H9 (cell line): ENCODE measurements at regions not wholly inside any gene's neighbourhood (a gene's known extent, or its start where the extent isn't known, plus 50 kb on each side); places are given as distances from the start of the nearest gene placed in this dataset.
"Not testable (repeated sequence)": the region's sequence is repeated elsewhere in the genome, so short reads cannot be mapped to it uniquely, and the experiment has no call there.

Source experiments
- DNase-seq: peaks from one replicate; pipeline ENCODE4 v3.0.0-alpha.2; 2017
- H2AFZ ChIP-seq: one replicate; pipeline ENCODE4 v1.6.1; 2013; ENCODE audit warnings: mild to moderate bottlenecking, low read length, control low read depth, moderate library complexity
- H2AK5ac ChIP-seq: 2 replicates; pipeline ENCODE4 v1.6.1; 2013; ENCODE audit warnings: low read length, control low read depth, mixed read lengths; ENCODE audit not compliant: insufficient read length
- H2BK120ac ChIP-seq: one replicate; pipeline ENCODE4 v1.6.1; 2013; ENCODE audit warnings: low read depth, mild to moderate bottlenecking, low read length, control low read depth, inconsistent platforms; ENCODE audit not compliant: poor library complexity, severe bottlenecking
- H2BK12ac ChIP-seq: 2 replicates; pipeline ENCODE4 v1.6.1; 2013; ENCODE audit warnings: low read length, control low read depth, mixed read lengths, low read depth; ENCODE audit not compliant: insufficient read length
- H2BK15ac ChIP-seq: 2 replicates; pipeline ENCODE4 v1.6.1; 2013; ENCODE audit warnings: low read depth, low read length, control low read depth
- H2BK20ac ChIP-seq: one replicate; pipeline ENCODE4 v1.6.1; 2013; ENCODE audit warnings: low read depth, mild to moderate bottlenecking, low read length, control low read depth, inconsistent platforms; ENCODE audit not compliant: poor library complexity, severe bottlenecking
- H2BK5ac ChIP-seq: 2 replicates; pipeline ENCODE4 v1.6.1; 2013; ENCODE audit warnings: low read length, control low read depth, mixed read lengths; ENCODE audit not compliant: insufficient read length
- H3K14ac ChIP-seq: 2 replicates; pipeline ENCODE4 v1.6.1; 2013; ENCODE audit warnings: low read length, control low read depth; ENCODE audit not compliant: insufficient read depth
- H3K18ac ChIP-seq: 2 replicates; pipeline ENCODE4 v1.6.1; 2013; ENCODE audit warnings: low read depth, mild to moderate bottlenecking, mixed read lengths, low read length, control low read depth; ENCODE audit not compliant: insufficient read length
- H3K23ac ChIP-seq: 2 replicates; pipeline ENCODE4 v1.6.1; 2013; ENCODE audit warnings: low read length, control low read depth, mixed read lengths, low read depth; ENCODE audit not compliant: insufficient read length
- H3K23me2 ChIP-seq: 2 replicates; pipeline ENCODE4 v1.6.1; 2013; ENCODE audit warnings: low read depth, mild to moderate bottlenecking, mixed read lengths, low read length, control low read depth; ENCODE audit not compliant: insufficient read length, poor library complexity, severe bottlenecking
- H3K27ac ChIP-seq: 2 replicates; pipeline ENCODE4 v1.5.1; 2013; ENCODE audit warnings: low read length, control low read depth, mixed read lengths, low read depth; ENCODE audit not compliant: insufficient read length
- H3K27me3 ChIP-seq: 2 replicates; pipeline ENCODE4 v1.6.1; 2013; ENCODE audit warnings: low read length, control low read depth, inconsistent platforms; ENCODE audit not compliant: insufficient read depth
- H3K4ac ChIP-seq: 2 replicates; pipeline ENCODE4 v1.6.1; 2013; ENCODE audit warnings: low read depth, mild to moderate bottlenecking, control low read depth, inconsistent platforms, low read length, moderate library complexity
- H3K4me1 ChIP-seq: 2 replicates; pipeline ENCODE4 v1.6.1; 2013; ENCODE audit warnings: low read length, control low read depth, inconsistent platforms; ENCODE audit not compliant: insufficient read depth
- H3K4me2 ChIP-seq: 2 replicates; pipeline ENCODE4 v1.6.1; 2013; ENCODE audit warnings: low read length, control low read depth, mixed read lengths; ENCODE audit not compliant: insufficient read length, insufficient read depth
- H3K56ac ChIP-seq: 2 replicates; pipeline ENCODE4 v1.6.1; 2013; ENCODE audit warnings: low read depth, mild to moderate bottlenecking, mixed read lengths, low read length, control low read depth; ENCODE audit not compliant: insufficient read length
- H3K79me1 ChIP-seq: 2 replicates; pipeline ENCODE4 v1.6.1; 2013; ENCODE audit warnings: low read depth, mild to moderate bottlenecking, moderate library complexity, low read length, control low read depth, inconsistent platforms; ENCODE audit not compliant: insufficient read depth, poor library complexity, severe bottlenecking
- H3K79me2 ChIP-seq: 2 replicates; pipeline ENCODE4 v1.6.1; 2013; ENCODE audit warnings: low read length, control low read depth, inconsistent platforms; ENCODE audit not compliant: insufficient read depth
- H3K9ac ChIP-seq: 2 replicates; pipeline ENCODE4 v1.6.1; 2013; ENCODE audit warnings: low read length, control low read depth, mixed read lengths; ENCODE audit not compliant: insufficient read length; ENCODE audit errors: extremely low read depth
- H3K9me3 ChIP-seq: one replicate; pipeline ENCODE4 v1.6.1; 2013; ENCODE audit warnings: low read depth, low read length, inconsistent platforms; ENCODE audit not compliant: control insufficient read depth
- H3T11ph ChIP-seq: one replicate; pipeline ENCODE4 v1.6.1; 2013; ENCODE audit warnings: mild to moderate bottlenecking, low read length, control low read depth, inconsistent platforms
- H4K20me1 ChIP-seq: one replicate; pipeline ENCODE4 v1.6.1; 2013; ENCODE audit not compliant: control insufficient read depth, insufficient read length, insufficient read depth
- H4K5ac ChIP-seq: 2 replicates; pipeline ENCODE4 v1.6.1; 2013; ENCODE audit warnings: low read depth, mild to moderate bottlenecking, mixed read lengths, low read length, control low read depth; ENCODE audit not compliant: insufficient read length
- H4K8ac ChIP-seq: replicated peaks from 2 replicates; pipeline ENCODE4 v1.6.1; 2013; ENCODE audit warnings: low read length, control low read depth, mixed read lengths, low read depth; ENCODE audit not compliant: insufficient read length
- H4K91ac ChIP-seq: 2 replicates; pipeline ENCODE4 v1.6.1; 2013; ENCODE audit warnings: low read depth, mild to moderate bottlenecking, moderate library complexity, mixed read lengths, low read length, control low read depth; ENCODE audit not compliant: insufficient read length
- H3K27ac Mint-ChIP-seq, 3 experiments: 2 replicates in 2 of 3; 3 replicates in 1 of 3; pipeline ENCODE4 v1.8.0; 2020 to 2021; ENCODE audit warnings: mixed read lengths in 3 of 3, mild to moderate bottlenecking in 1 of 3, moderate library complexity in 1 of 3
- H3K27me3 Mint-ChIP-seq: 2 replicates; pipeline ENCODE4 v1.8.0; 2021; ENCODE audit warnings: low read depth, mild to moderate bottlenecking, moderate library complexity, mixed read lengths
- H3K36me3 Mint-ChIP-seq, 3 experiments: 2 replicates in 2 of 3; 3 replicates in 1 of 3; pipeline ENCODE4 v1.8.0; 2020 to 2021; ENCODE audit warnings: low read depth in 3 of 3, mixed read lengths in 3 of 3; ENCODE audit not compliant: insufficient read depth in 1 of 3
- H3K4me1 Mint-ChIP-seq, 2 experiments: 2 replicates each; pipeline ENCODE4 v1.8.0; 2020; ENCODE audit warnings: mixed read lengths in 2 of 2
- H3K4me3 Mint-ChIP-seq, 2 experiments: 2 replicates in 1 of 2; 3 replicates in 1 of 2; pipeline ENCODE4 v1.8.0; 2020 to 2021; ENCODE audit warnings: mild to moderate bottlenecking in 2 of 2, mixed read lengths in 2 of 2, moderate library complexity in 1 of 2
- H3K9me3 Mint-ChIP-seq, 2 experiments: 2 replicates in 1 of 2; 3 replicates in 1 of 2; pipeline ENCODE4 v1.8.0; 2020; ENCODE audit warnings: mild to moderate bottlenecking in 2 of 2, mixed read lengths in 2 of 2, moderate library complexity in 1 of 2
- CTCF ChIP-seq: fragments of 200-600 bp; sonication (generic); conservative IDR thresholded peaks from 3 replicates; pipeline ENCODE4 v1.8.0; 2021; ENCODE audit warnings: antibody characterized with exemption, mild to moderate bottlenecking
- WGBS: extraction: QIAGEN DNeasy Blood & Tissue Kit; methylation state at CpG from one replicate; pipeline ENCODE4 v1.1.7; 2013; ENCODE audit warnings: missing lambda C conversion rate, low lambda C conversion rate, mixed read lengths; ENCODE audit not compliant: insufficient read length; ENCODE audit errors: extremely low coverage; 5-methylcytosine and 5-hydroxymethylcytosine counted together

GRCh38 chr6:20021795-20022194 lies 184.6 kb downstream of the ID4 start:
- Mint-ChIP-seq H3K36me3 (peaks cover 0 to 2% (median 0%) of the 10 kb centered on the region in 3 experiments; a peak in 2 of 7 replicates), H3K27ac (no peak overlapping the region), H3K27me3 (no peaks in the 10 kb centered on the region), H3K4me3 (no peak overlapping the region), H3K4me1 (no peaks in the 10 kb centered on the region), H3K9me3 (no peaks in the 10 kb centered on the region)
- Histone ChIP-seq H3K23me2 (no peaks in the 10 kb centered on the region), H2AFZ (no peak overlapping the region), H3K27me3 (no peaks in the 10 kb centered on the region), H4K5ac (no peak overlapping the region), H3K79me2 (no peaks in the 10 kb centered on the region), H3K18ac (no peak overlapping the region), H4K8ac (no peak overlapping the region), H3K23ac (no peak overlapping the region), H3K27ac (no peak overlapping the region), H4K91ac (no peak overlapping the region), H2BK12ac (no peak overlapping the region), H2AK5ac (no peak overlapping the region), H3K79me1 (no peaks in the 10 kb centered on the region), H3K9ac (no peak overlapping the region), H3K14ac (no peak overlapping the region), H3K9me3 (no peaks in the 10 kb centered on the region), H2BK20ac (no peak overlapping the region), H3K4me1 (no peaks in the 10 kb centered on the region), H2BK5ac (no peak overlapping the region), H3K56ac (no peak overlapping the region), H3K4ac (no peak overlapping the region), H2BK120ac (no peak overlapping the region), H2BK15ac (no peak overlapping the region), H3K4me2 (no peak overlapping the region), H4K20me1 (no peaks in the 10 kb centered on the region), H3T11ph (no peak overlapping the region)
- no peak for DNase-seq
- TF ChIP-seq CTCF: no peak

- not testable (repeated sequence) for H3K4me3 Mint-ChIP-seq, H4K8ac ChIP-seq, H2BK20ac ChIP-seq, H2AFZ ChIP-seq, H3K14ac ChIP-seq, H3K27me3 Mint-ChIP-seq, H3K4me1 Mint-ChIP-seq, H3K27ac ChIP-seq, H2BK120ac ChIP-seq, H3K79me2 ChIP-seq, H3T11ph ChIP-seq, H4K5ac ChIP-seq, H3K36me3 Mint-ChIP-seq, H3K18ac ChIP-seq, H3K4me2 ChIP-seq, H2BK12ac ChIP-seq, H3K79me1 ChIP-seq, H3K9me3 Mint-ChIP-seq, H3K56ac ChIP-seq, H4K91ac ChIP-seq, DNase-seq, H2BK15ac ChIP-seq, H3K9me3 ChIP-seq, H3K27me3 ChIP-seq, H2AK5ac ChIP-seq, H3K27ac Mint-ChIP-seq, H4K20me1 ChIP-seq, H2BK5ac ChIP-seq, H3K23ac ChIP-seq, H3K4me1 ChIP-seq, H3K4ac ChIP-seq, H3K23me2 ChIP-seq, H3K9ac ChIP-seq
- no CpG with 5 or more reads among the region's 28 CpGs for WGBS
Observed at GRCh38 chr6:20023549-20024315, 186.6 kb downstream of the ID4 start.
